Muscle layer of colon (tissue), 2 donors: ENCODE measurements at regions not wholly inside any gene's neighbourhood (a gene's known extent, or its start where the extent isn't known, plus 50 kb on each side); places are given as distances from the start of the nearest gene placed in this dataset.

Experiments
- H3K27ac ChIP-seq: one replicate; pipeline ENCODE4 v1.7.0; 2013; ENCODE audit warnings: low read depth, mild to moderate bottlenecking, low read length, moderate library complexity
- H3K27me3 ChIP-seq, 2 donors: one replicate each; pipeline ENCODE4 v1.7.0; 2013; ENCODE audit warnings: low read length in 2 of 2, mild to moderate bottlenecking in 2 of 2; ENCODE audit not compliant: insufficient read depth in 2 of 2, control insufficient read depth in 1 of 2
- H3K36me3 ChIP-seq: one replicate; pipeline ENCODE4 v1.7.0; 2013; ENCODE audit warnings: mild to moderate bottlenecking, low read length; ENCODE audit not compliant: insufficient read depth
- H3K4me1 ChIP-seq: one replicate; pipeline ENCODE4 v1.7.0; 2013; ENCODE audit warnings: mild to moderate bottlenecking, low read length; ENCODE audit not compliant: insufficient read depth
- H3K4me3 ChIP-seq, 2 donors: one replicate each; pipeline ENCODE4 v1.7.0; 2013; ENCODE audit warnings: low read length in 2 of 2, low read depth in 1 of 2, mild to moderate bottlenecking in 1 of 2, moderate library complexity in 1 of 2
- H3K9ac ChIP-seq: one replicate; pipeline ENCODE4 v1.7.0; 2013; ENCODE audit warnings: low read length
- H3K9me3 ChIP-seq: one replicate; pipeline ENCODE4 v1.7.0; 2013; ENCODE audit warnings: mild to moderate bottlenecking, low read length
- donor health status: abdominal sarcoma.
- donor health status: Adenocarcinoma of cecum.

- Histone ChIP-seq H3K36me3 (no peaks in the 10 kb centered on the region), H3K4me1 (peaks cover 3% of the 10 kb centered on the region), H3K27ac (no peak overlapping the region), H3K9me3 (no peaks in the 10 kb centered on the region), H3K9ac (no peak overlapping the region), H3K27me3 (no peaks in the 10 kb centered on the region), H3K4me3 (no peak overlapping the region)
Measured at GRCh38 chr12:89977405-89978085, 268.9 kb upstream of the ATP2B1 start.

- H3K9me3 ChIP-seq, result no peaks in the 10 kb centered on the region
- H3K4me1 ChIP-seq, result peaks cover 3% of the 10 kb centered on the region
- no peak overlapping the region for H3K9ac ChIP-seq
- no peaks in the 10 kb centered on the region for H3K27me3 ChIP-seq
- H3K36me3 ChIP-seq, result no peaks in the 10 kb centered on the region
- no peak overlapping the region for H3K27ac ChIP-seq
- H3K4me3 ChIP-seq, result no peak overlapping the region
Measured at GRCh38 chr12:89976866-89977265, 268.2 kb upstream of the ATP2B1 start.

- no peak overlapping the region for H3K9ac ChIP-seq
- H3K9me3 ChIP-seq, result no peaks in the 10 kb centered on the region
- H3K4me1 ChIP-seq, result peaks cover 3% of the 10 kb centered on the region
- no peak overlapping the region for H3K4me3 ChIP-seq
- no peaks in the 10 kb centered on the region for H3K27me3 ChIP-seq
- no peak overlapping the region for H3K27ac ChIP-seq
- no peaks in the 10 kb centered on the region for H3K36me3 ChIP-seq
Measured at GRCh38 chr12:89975574-89975973, 266.9 kb upstream of the ATP2B1 start.

- no peaks in the 10 kb centered on the region for H3K4me1 ChIP-seq
- H3K9ac ChIP-seq, result no peak overlapping the region
- H3K36me3 ChIP-seq, result no peaks in the 10 kb centered on the region
- H3K4me3 ChIP-seq, result no peak overlapping the region
- no peaks in the 10 kb centered on the region for H3K27me3 ChIP-seq
- H3K9me3 ChIP-seq, result no peaks in the 10 kb centered on the region
- H3K27ac ChIP-seq, result no peak overlapping the region
Measured at GRCh38 chr12:89971880-89972279, 263.2 kb upstream of the ATP2B1 start.

- Histone ChIP-seq H3K4me1 (no peaks in the 10 kb centered on the region), H3K9ac (no peak overlapping the region), H3K4me3 (no peak overlapping the region), H3K27me3 (no peaks in the 10 kb centered on the region), H3K9me3 (no peaks in the 10 kb centered on the region), H3K27ac (no peak overlapping the region), H3K36me3 (no peaks in the 10 kb centered on the region)
Measured at GRCh38 chr12:89970722-89971121, 262.1 kb upstream of the ATP2B1 start.

- Histone ChIP-seq H3K27ac (no peak overlapping the region), H3K4me1 (no peaks in the 10 kb centered on the region), H3K9ac (no peak overlapping the region), H3K36me3 (no peaks in the 10 kb centered on the region), H3K4me3 (no peak overlapping the region), H3K27me3 (no peaks in the 10 kb centered on the region), H3K9me3 (no peaks in the 10 kb centered on the region)
Measured at GRCh38 chr12:89969093-89969492, 260.5 kb upstream of the ATP2B1 start.

- H3K27me3 ChIP-seq, result no peaks in the 10 kb centered on the region
- H3K36me3 ChIP-seq, result no peaks in the 10 kb centered on the region
- no peak overlapping the region for H3K4me3 ChIP-seq
- no peaks in the 10 kb centered on the region for H3K4me1 ChIP-seq
- no peak overlapping the region for H3K27ac ChIP-seq
- H3K9me3 ChIP-seq, result no peaks in the 10 kb centered on the region
- H3K9ac ChIP-seq, result no peak overlapping the region
Measured at GRCh38 chr12:89968151-89968700, 259.6 kb upstream of the ATP2B1 start.

- no peaks in the 10 kb centered on the region for H3K4me1 ChIP-seq
- H3K36me3 ChIP-seq, result no peaks in the 10 kb centered on the region
- no peaks in the 10 kb centered on the region for H3K27me3 ChIP-seq
- no peak overlapping the region for H3K9ac ChIP-seq
- H3K27ac ChIP-seq, result no peak overlapping the region
- no peak overlapping the region for H3K4me3 ChIP-seq
- H3K9me3 ChIP-seq, result no peaks in the 10 kb centered on the region
Measured at GRCh38 chr12:89966495-89967240, 258.0 kb upstream of the ATP2B1 start.

GRCh38 chr12:89965993-89966392 is 257.4 kb upstream of the ATP2B1 start:
- Histone ChIP-seq H3K4me3 (no peak overlapping the region), H3K27me3 (no peaks in the 10 kb centered on the region), H3K9me3 (no peaks in the 10 kb centered on the region), H3K9ac (no peak overlapping the region), H3K27ac (no peak overlapping the region), H3K36me3 (no peaks in the 10 kb centered on the region), H3K4me1 (no peaks in the 10 kb centered on the region)

GRCh38 chr12:89962648-89963047 is 254.0 kb upstream of the ATP2B1 start:
- Histone ChIP-seq H3K9me3 (no peaks in the 10 kb centered on the region), H3K9ac (no peak overlapping the region), H3K27me3 (no peaks in the 10 kb centered on the region), H3K4me1 (no peaks in the 10 kb centered on the region), H3K27ac (no peak overlapping the region), H3K36me3 (no peaks in the 10 kb centered on the region), H3K4me3 (no peak overlapping the region)

- Histone ChIP-seq H3K4me3 (no peak overlapping the region), H3K27me3 (no peaks in the 10 kb centered on the region), H3K4me1 (no peaks in the 10 kb centered on the region), H3K36me3 (no peaks in the 10 kb centered on the region), H3K27ac (no peak overlapping the region), H3K9me3 (no peaks in the 10 kb centered on the region), H3K9ac (no peak overlapping the region)
Measured at GRCh38 chr12:89960607-89961394, 252.2 kb upstream of the ATP2B1 start.
